Chondrocyte (in vitro differentiated cells): ENCODE measurements at regions not wholly inside any gene's neighbourhood (a gene's known extent, or its start where the extent isn't known, plus 50 kb on each side); places are given as distances from the start of the nearest gene placed in this dataset.

ENCODE experiments used
- DNase-seq: peaks from one replicate; pipeline ENCODE4 v3.0.0; 2021; ENCODE audit warnings: mixed read lengths, low spot score
- H3K27ac Mint-ChIP-seq: one replicate; pipeline ENCODE4 v1.8.0; 2021; ENCODE audit warnings: mild to moderate bottlenecking, moderate library complexity, mixed read lengths; ENCODE audit not compliant: unreplicated experiment
- H3K27me3 Mint-ChIP-seq: 2 replicates; pipeline ENCODE4 v1.8.0; 2021; ENCODE audit warnings: low read depth, mixed read lengths
- H3K36me3 Mint-ChIP-seq: 2 replicates; pipeline ENCODE4 v1.8.0; 2021; ENCODE audit warnings: low read depth, mixed read lengths
- H3K4me1 Mint-ChIP-seq: 2 replicates; pipeline ENCODE4 v1.8.0; 2021; ENCODE audit warnings: low read depth, mild to moderate bottlenecking, mixed read lengths
- H3K4me3 Mint-ChIP-seq: one replicate; pipeline ENCODE4 v1.8.0; 2021; ENCODE audit warnings: mild to moderate bottlenecking, moderate library complexity, mixed read lengths; ENCODE audit not compliant: unreplicated experiment
- H3K9me3 Mint-ChIP-seq: 2 replicates; pipeline ENCODE4 v1.8.0; 2021; ENCODE audit warnings: low read depth, mixed read lengths
- CTCF ChIP-seq: fragments of 200-600 bp; sonication (generic); IDR thresholded peaks from 2 replicates; pipeline ENCODE4 v1.5.0; 2021; ENCODE audit warnings: antibody characterized with exemption, mild to moderate bottlenecking, moderate library complexity

GRCh38 chr5:2049876-2050275 is 167.2 kb upstream of the IRX4 start:
- H3K9me3 Mint-ChIP-seq, result peaks cover 4% of the 10 kb centered on the region
- no peak overlapping the region for H3K4me3 Mint-ChIP-seq
- peaks cover 15% of the 10 kb centered on the region for H3K27me3 Mint-ChIP-seq
- DNase-seq, result no peak
- TF ChIP-seq CTCF, result no peak
- H3K4me1 Mint-ChIP-seq, result no peaks in the 10 kb centered on the region
- no peaks in the 10 kb centered on the region for H3K36me3 Mint-ChIP-seq
- no peak overlapping the region for H3K27ac Mint-ChIP-seq

- Mint-ChIP-seq H3K9me3 (peaks cover 4% of the 10 kb centered on the region), H3K4me3 (no peak overlapping the region), H3K36me3 (no peaks in the 10 kb centered on the region), H3K4me1 (no peaks in the 10 kb centered on the region), H3K27ac (no peak overlapping the region), H3K27me3 (peaks cover 21% of the 10 kb centered on the region)
- no peak for TF ChIP-seq CTCF
- DNase-seq, result no peak
Observed at GRCh38 chr5:2048664-2049063, 165.9 kb upstream of the IRX4 start.

- H3K27me3 Mint-ChIP-seq, result peaks cover 22% of the 10 kb centered on the region
- no peak for TF ChIP-seq CTCF
- no peaks in the 10 kb centered on the region for H3K36me3 Mint-ChIP-seq
- no peaks in the 10 kb centered on the region for H3K4me1 Mint-ChIP-seq
- DNase-seq, result no peak
- no peak overlapping the region for H3K4me3 Mint-ChIP-seq
- H3K27ac Mint-ChIP-seq, result no peak overlapping the region
- peaks cover 4% of the 10 kb centered on the region for H3K9me3 Mint-ChIP-seq
Observed at GRCh38 chr5:2047341-2047927, 164.7 kb upstream of the IRX4 start.

GRCh38 chr5:2044041-2044440 is 161.3 kb upstream of the IRX4 start:
- TF ChIP-seq CTCF, result no peak
- Mint-ChIP-seq H3K27ac (no peak overlapping the region), H3K9me3 (peaks cover 4% of the 10 kb centered on the region), H3K4me1 (no peaks in the 10 kb centered on the region), H3K27me3 (peaks cover 28% of the 10 kb centered on the region), H3K4me3 (no peak overlapping the region), H3K36me3 (no peaks in the 10 kb centered on the region)
- no peak for DNase-seq

GRCh38 chr5:2039180-2039531 is 156.4 kb upstream of the IRX4 start:
- H3K27me3 Mint-ChIP-seq, result peaks cover 29% of the 10 kb centered on the region
- no peak for TF ChIP-seq CTCF
- H3K4me1 Mint-ChIP-seq, result no peaks in the 10 kb centered on the region
- no peaks in the 10 kb centered on the region for H3K9me3 Mint-ChIP-seq
- no peak for DNase-seq
- H3K36me3 Mint-ChIP-seq, result no peaks in the 10 kb centered on the region
- no peak overlapping the region for H3K4me3 Mint-ChIP-seq
- no peak overlapping the region for H3K27ac Mint-ChIP-seq
